GM12878 (cell line): ENCODE measurements at regions not wholly inside any gene's neighbourhood (a gene's known extent, or its start where the extent isn't known, plus 50 kb on each side); places are given as distances from the start of the nearest gene placed in this dataset.

Experiments used
- CTCF ChIP-seq, 3 experiments: IDR thresholded peaks in 2 of 3; conservative IDR thresholded peaks in 1 of 3; 2 replicates each; pipeline ENCODE4 v1.5.1; 2011; ENCODE audit warnings: low read depth in 3 of 3, low read length in 3 of 3, mild to moderate bottlenecking in 3 of 3, control low read depth in 2 of 3, moderate library complexity in 2 of 3, inconsistent platforms in 1 of 3, mixed read lengths in 1 of 3; ENCODE audit not compliant: control insufficient read depth in 2 of 3, insufficient read depth in 1 of 3; ENCODE audit errors: extremely low read depth in 1 of 3
- EZH2 ChIP-seq: IDR thresholded peaks from 2 replicates; pipeline ENCODE4 v1.6.1; 2012; ENCODE audit warnings: low read depth, mild to moderate bottlenecking, control low read depth, inconsistent platforms, low read length, borderline replicate concordance; ENCODE audit not compliant: control insufficient read depth
- POLR2AphosphoS5 ChIP-seq: IDR thresholded peaks from 2 replicates; pipeline ENCODE4 v1.6.1; 2011; ENCODE audit warnings: mild to moderate bottlenecking, low read length, inconsistent platforms
- SP1 ChIP-seq: IDR thresholded peaks from one replicate; pipeline ENCODE4 v1.6.1; 2011; ENCODE audit warnings: low read depth, low read length
- TF ChIP-seq, protein P1 (sequence below): IDR thresholded peaks from 2 replicates; pipeline ENCODE4 v1.6.1; 2012; ENCODE audit warnings: mild to moderate bottlenecking, low read depth, low read length

DNA sequence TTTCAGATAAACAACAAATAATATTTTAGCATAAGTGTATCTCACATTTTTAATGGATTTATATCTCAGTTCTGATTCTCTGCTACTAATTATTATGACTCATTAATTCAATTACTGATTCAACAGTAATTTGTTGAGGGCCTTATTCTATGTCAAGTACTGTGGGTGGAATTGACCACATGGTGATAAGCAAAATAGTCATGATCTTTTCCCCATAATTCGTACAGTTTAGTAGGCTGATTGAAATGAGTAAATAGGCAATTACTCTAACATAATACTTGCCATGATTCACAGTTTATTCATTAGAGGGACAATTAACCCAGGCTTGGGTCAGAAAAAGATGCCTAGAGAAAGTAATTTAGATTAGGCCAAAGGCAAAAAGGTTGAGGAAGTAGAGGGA, 60.9 kb upstream of the SLC4A7 start:
- TF ChIP-seq POLR2AphosphoS5 (no peak), CTCF (IDR thresholded peaks at IDR 0.05 in 2 of 3, conservative IDR thresholded peaks at IDR 0.05 in 1 of 3; ENCODE audit: control insufficient read depth in 2 of 3, extremely low read depth in 1 of 3, insufficient read depth in 1 of 3, low read depth in 3 of 3, low read length in 3 of 3) (no peak), SP1 (no peak), EZH2 (no peak)
- TF ChIP-seq, protein P1, sequence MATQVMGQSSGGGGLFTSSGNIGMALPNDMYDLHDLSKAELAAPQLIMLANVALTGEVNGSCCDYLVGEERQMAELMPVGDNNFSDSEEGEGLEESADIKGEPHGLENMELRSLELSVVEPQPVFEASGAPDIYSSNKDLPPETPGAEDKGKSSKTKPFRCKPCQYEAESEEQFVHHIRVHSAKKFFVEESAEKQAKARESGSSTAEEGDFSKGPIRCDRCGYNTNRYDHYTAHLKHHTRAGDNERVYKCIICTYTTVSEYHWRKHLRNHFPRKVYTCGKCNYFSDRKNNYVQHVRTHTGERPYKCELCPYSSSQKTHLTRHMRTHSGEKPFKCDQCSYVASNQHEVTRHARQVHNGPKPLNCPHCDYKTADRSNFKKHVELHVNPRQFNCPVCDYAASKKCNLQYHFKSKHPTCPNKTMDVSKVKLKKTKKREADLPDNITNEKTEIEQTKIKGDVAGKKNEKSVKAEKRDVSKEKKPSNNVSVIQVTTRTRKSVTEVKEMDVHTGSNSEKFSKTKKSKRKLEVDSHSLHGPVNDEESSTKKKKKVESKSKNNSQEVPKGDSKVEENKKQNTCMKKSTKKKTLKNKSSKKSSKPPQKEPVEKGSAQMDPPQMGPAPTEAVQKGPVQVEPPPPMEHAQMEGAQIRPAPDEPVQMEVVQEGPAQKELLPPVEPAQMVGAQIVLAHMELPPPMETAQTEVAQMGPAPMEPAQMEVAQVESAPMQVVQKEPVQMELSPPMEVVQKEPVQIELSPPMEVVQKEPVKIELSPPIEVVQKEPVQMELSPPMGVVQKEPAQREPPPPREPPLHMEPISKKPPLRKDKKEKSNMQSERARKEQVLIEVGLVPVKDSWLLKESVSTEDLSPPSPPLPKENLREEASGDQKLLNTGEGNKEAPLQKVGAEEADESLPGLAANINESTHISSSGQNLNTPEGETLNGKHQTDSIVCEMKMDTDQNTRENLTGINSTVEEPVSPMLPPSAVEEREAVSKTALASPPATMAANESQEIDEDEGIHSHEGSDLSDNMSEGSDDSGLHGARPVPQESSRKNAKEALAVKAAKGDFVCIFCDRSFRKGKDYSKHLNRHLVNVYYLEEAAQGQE = no peak
